ENCODE measurements at regions not wholly inside any gene's neighbourhood (a gene's known extent, or its start where the extent isn't known, plus 50 kb on each side); places are given as distances from the start of the nearest gene placed in this dataset.

GRCh38 chr12:116389326-116389725 lies 111.8 kb upstream of the MED13L start:
- TF ChIP-seq CTCF (IDR thresholded peaks at IDR 0.05): no peak
- no peak for TF ChIP-seq POLR2A (IDR thresholded peaks at IDR 0.05)
